ENCODE measurements at regions not wholly inside any gene's neighbourhood (a gene's known extent, or its start where the extent isn't known, plus 50 kb on each side); places are given as distances from the start of the nearest gene placed in this dataset.

DNA sequence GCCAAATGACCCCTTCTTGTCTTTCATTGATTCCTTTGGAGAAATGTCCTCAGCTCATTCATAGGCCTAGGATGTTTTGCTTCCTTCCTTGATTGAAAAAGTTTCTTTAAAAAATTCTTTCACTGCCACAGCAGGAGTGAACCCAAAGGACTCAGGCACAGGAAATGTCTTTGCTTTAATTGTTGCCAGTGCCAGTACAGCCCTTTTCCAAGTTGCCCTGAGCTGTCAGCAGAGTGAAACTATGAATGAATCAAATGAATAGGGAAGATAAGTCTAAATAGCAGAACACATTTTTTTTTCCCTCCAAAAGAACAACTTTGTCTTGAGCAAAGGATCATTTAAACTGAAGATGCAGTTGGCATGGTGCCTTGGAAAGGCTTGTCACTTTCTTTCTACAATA, 63.8 kb upstream of the SLC4A4 start:
- no peak for DNase-seq (ENCODE audit: low read depth, low spot score)

DNA sequence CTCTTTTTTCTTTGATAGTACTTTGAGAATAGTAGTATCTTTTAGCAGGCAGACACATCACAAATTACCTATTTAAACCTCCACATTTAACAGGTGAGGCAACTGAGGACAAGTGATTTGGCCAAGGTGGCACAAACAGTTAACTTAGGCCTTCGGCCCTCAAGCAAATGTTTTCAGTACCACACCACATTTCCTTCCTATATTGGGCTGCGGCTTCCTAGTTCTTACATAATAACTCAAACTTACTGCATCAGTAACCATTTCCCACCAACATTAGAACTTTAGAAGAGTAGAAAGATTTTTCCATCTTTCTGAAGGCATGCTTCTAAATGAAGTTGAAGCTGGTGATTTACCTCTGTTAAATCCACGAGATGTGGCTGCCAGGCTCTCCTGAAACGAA, 63.2 kb upstream of the SLC4A4 start:
- no peak for DNase-seq (ENCODE audit: low read depth, low spot score)

DNA sequence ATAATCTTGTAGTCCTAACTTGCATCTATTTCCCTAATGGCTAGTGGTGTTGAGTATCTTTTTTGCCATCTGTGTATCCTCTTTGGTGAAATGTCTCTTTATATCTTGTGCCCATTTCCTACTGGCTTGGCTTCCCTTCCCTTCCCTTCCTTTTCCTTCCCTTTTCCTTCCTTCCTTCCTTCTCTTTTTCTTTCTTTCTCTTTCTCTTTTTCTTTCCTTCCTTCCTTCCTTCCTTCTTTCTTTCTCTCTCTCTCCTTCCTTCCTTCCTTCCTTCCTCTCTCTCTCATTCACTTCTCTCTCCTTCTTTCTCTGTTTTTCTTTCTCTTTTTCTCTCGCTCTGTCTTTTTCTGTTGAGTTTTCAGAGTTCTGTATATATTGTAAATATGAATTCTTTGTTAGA, 61.5 kb upstream of the SLC4A4 start:
- no peak for DNase-seq (ENCODE audit: low read depth, low spot score)

DNA sequence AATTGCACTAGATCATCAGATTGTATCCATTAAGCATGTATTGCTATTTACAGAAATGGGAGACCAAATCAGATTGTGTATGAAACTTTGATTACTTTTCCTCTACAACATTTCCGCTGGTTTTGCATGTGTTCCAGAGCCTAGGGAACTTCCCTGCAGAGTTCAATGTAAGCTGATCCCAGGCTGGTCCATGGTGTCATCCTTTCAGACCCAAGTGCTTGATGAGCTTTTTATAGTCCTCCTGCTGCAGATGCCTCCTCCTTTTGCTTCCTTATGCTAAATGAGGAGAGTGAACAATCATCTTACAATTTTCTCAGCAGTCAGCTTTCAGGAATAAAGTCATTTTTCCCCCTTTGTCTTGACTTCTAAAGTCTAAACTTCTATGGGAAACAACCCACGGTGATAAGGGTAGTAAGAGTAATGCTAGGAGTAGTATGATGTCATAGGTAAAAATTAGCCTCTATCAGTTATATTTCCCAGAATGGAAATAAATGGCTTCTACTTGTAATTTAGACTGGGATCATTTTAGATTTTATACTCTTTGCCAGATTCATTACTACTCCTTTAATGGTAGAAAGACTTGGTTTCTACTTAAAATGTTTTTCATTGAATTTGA, 55.1 kb upstream of the SLC4A4 start:
- DNase-seq (ENCODE audit: low read depth, low spot score), result no peak

DNA sequence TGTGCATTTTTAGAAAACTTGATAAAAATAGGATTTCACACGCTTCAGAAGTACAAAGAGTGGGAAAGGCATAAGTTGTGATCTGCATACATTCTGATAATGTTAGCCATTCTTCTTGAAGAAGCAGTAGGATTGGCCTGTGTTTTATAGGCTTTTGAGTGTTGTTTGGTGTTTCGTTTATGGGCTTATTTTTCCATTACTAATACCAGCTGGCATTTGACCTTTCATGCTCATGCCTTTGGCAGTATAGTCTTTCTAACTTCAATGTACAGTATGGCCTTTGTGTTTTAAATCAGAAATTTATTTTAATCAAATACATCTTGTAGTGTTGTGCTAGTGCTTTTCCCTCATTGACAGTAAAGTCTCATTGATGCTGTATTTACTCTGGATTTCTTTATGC, 51.5 kb upstream of the SLC4A4 start:
- no peak for DNase-seq (ENCODE audit: low read depth, low spot score)

DNA sequence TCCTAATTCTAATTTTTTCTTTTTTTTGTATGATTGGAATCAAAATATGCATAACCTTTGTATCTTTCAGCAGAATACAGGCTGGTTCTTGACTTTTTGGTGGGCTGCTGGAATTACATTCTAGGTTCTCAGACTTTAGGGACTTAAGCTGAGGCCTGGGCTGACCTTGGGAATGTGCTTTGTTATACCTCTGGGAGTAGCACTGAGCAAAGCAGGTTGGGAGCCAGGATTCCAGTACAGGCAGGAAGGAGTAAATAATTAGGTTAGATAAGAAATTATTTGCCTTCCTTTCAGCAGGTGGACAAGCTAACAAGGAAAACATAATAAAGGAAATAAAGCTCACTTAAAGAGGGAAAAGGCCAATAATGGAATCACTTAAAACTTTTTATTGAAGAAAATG, 49.9 kb upstream of the SLC4A4 start:
- DNase-seq (ENCODE audit: low read depth, low spot score), result no peak
